Gastroesophageal sphincter (tissue), 3 donors: ENCODE measurements at regions not wholly inside any gene's neighbourhood (a gene's known extent, or its start where the extent isn't known, plus 50 kb on each side); places are given as distances from the start of the nearest gene placed in this dataset.

Experiments
- POLR2A ChIP-seq, 2 donors: fragments of 450-650 bp; IDR thresholded peaks; one replicate each; pipeline ENCODE4 v1.6.1; 2017; ENCODE audit warnings: antibody characterized with exemption in 2 of 2, mild to moderate bottlenecking in 2 of 2, moderate library complexity in 1 of 2
- POLR2AphosphoS5 ChIP-seq: sonication (generic); formaldehyde crosslinking; IDR thresholded peaks from one replicate; pipeline ENCODE4 v1.6.1; 2017; ENCODE audit warnings: antibody characterized with exemption
- TF ChIP-seq, protein P1 (sequence below), 4 experiments: fragments of 200-600 bp in 2 of 4; fragments of 450-650 bp in 2 of 4; sonication (generic) in 1 of 4; IDR thresholded peaks; one replicate each; pipeline ENCODE4 v1.5.1; 2017 to 2019; ENCODE audit warnings: antibody characterized with exemption in 4 of 4, mild to moderate bottlenecking in 2 of 4, moderate library complexity in 2 of 4

DNA sequence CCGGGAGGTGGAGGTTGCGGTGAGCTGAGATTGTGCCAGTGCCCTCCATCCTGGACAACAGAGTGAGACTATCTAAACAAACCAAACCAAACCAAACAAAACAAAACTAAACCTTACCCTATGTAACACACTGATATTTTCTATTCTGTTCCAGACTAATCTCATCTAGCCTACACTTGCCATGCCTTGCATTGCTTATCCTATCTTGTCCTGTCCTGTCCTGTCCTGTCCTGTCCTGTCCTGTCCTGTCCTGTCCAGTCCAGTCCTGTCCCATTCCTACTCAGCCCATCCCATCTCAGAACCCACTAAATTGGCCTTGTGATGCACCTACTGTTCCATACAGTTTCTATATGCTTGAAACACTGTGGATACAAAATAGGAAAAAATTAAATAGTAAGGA, 64.7 kb upstream of the HDAC9 start:
- TF ChIP-seq, protein P1, sequence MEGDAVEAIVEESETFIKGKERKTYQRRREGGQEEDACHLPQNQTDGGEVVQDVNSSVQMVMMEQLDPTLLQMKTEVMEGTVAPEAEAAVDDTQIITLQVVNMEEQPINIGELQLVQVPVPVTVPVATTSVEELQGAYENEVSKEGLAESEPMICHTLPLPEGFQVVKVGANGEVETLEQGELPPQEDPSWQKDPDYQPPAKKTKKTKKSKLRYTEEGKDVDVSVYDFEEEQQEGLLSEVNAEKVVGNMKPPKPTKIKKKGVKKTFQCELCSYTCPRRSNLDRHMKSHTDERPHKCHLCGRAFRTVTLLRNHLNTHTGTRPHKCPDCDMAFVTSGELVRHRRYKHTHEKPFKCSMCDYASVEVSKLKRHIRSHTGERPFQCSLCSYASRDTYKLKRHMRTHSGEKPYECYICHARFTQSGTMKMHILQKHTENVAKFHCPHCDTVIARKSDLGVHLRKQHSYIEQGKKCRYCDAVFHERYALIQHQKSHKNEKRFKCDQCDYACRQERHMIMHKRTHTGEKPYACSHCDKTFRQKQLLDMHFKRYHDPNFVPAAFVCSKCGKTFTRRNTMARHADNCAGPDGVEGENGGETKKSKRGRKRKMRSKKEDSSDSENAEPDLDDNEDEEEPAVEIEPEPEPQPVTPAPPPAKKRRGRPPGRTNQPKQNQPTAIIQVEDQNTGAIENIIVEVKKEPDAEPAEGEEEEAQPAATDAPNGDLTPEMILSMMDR (IDR thresholded peaks at IDR 0.05), result no peak
- no peak for TF ChIP-seq POLR2A (IDR thresholded peaks at IDR 0.05)
- TF ChIP-seq POLR2AphosphoS5, result no peak
